A549 (cell line): ENCODE measurements at regions not wholly inside any gene's neighbourhood (a gene's known extent, or its start where the extent isn't known, plus 50 kb on each side); places are given as distances from the start of the nearest gene placed in this dataset.
"Not testable (repeated sequence)": the region's sequence is repeated elsewhere in the genome, so short reads cannot be mapped to it uniquely, and the experiment has no call there.

ENCODE experiments used
- CBX8 ChIP-seq: fragments of 200-600 bp; sonication (generic); IDR thresholded peaks from 2 replicates; pipeline ENCODE4 v1.6.1; 2016
- EP300 ChIP-seq, 2 experiments: fragments of >200 bp; sonication (Bioruptor Twin); formaldehyde crosslinking; IDR thresholded peaks; 2 replicates in 1 of 2; 3 replicates in 1 of 2; pipeline ENCODE4 v1.6.1; 2016 to 2017
- POLR2AphosphoS2 ChIP-seq: conservative IDR thresholded peaks from 2 replicates; pipeline ENCODE4 v1.6.1; 2012; ENCODE audit warnings: low read length, improper control_type of control experiment, inconsistent platforms
- ZFP36 ChIP-seq: fragments of 450-650 bp; IDR thresholded peaks from 2 replicates; pipeline ENCODE4 v1.6.1; 2014; ENCODE audit warnings: borderline replicate concordance; ENCODE audit not compliant: partially characterized antibody
- TF ChIP-seq, protein P1 (sequence below): fragments of >200 bp; sonication (Bioruptor Twin); formaldehyde crosslinking; IDR thresholded peaks from 3 replicates; pipeline ENCODE4 v1.5.1; 2016

DNA sequence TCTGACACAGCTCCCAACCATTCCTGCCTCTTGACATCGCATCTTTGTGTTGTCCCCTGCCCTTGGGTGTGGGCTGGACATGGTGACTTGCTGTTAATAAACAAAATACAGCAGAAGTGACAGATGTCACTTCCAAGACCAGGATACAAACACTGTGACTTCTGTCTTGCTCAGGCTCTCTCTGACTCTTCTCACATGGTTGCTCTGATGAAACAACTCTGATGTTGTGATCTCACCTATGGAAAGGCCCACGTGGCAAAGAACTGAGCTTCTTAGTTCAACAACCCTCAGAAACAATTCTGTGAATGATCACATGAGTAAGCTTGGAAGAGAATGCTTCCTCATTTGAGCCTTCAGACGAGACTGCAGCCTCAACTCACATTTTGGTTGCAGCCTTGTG lies 94.9 kb downstream of the ARHGAP11B start:
- not testable (repeated sequence) for TF ChIP-seq EP300 (IDR thresholded peaks at IDR 0.05); CBX8; POLR2AphosphoS2; ZFP36
- TF ChIP-seq, protein P1, sequence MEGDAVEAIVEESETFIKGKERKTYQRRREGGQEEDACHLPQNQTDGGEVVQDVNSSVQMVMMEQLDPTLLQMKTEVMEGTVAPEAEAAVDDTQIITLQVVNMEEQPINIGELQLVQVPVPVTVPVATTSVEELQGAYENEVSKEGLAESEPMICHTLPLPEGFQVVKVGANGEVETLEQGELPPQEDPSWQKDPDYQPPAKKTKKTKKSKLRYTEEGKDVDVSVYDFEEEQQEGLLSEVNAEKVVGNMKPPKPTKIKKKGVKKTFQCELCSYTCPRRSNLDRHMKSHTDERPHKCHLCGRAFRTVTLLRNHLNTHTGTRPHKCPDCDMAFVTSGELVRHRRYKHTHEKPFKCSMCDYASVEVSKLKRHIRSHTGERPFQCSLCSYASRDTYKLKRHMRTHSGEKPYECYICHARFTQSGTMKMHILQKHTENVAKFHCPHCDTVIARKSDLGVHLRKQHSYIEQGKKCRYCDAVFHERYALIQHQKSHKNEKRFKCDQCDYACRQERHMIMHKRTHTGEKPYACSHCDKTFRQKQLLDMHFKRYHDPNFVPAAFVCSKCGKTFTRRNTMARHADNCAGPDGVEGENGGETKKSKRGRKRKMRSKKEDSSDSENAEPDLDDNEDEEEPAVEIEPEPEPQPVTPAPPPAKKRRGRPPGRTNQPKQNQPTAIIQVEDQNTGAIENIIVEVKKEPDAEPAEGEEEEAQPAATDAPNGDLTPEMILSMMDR, result not testable (repeated sequence)
